ENCODE measurements at regions not wholly inside any gene's neighbourhood (a gene's known extent, or its start where the extent isn't known, plus 50 kb on each side); places are given as distances from the start of the nearest gene placed in this dataset.

- CTCF ChIA-PET (ENCODE audit: partially characterized antibody): interaction anchor here (0.6 to 3.9 kb wide), 28 partner anchors 9 to 403 kb away, joined by 3 to 15 read pairs (median 3); no protein-coding TSS in a partner anchor
- TF ChIP-seq POLR2A (IDR thresholded peaks at IDR 0.05; ENCODE audit: control extremely low read depth in 1 of 2, low read depth in 2 of 2, low read length in 2 of 2): peak; percentile 89 to 96
- no peak for TF ChIP-seq PHF8 (conservative IDR thresholded peaks at IDR 0.05; ENCODE audit: low read depth, low read length)
- TF ChIP-seq USF2 (IDR thresholded peaks at IDR 0.05; ENCODE audit: low read length): peak; percentile 77
- TF ChIP-seq GABPA (IDR thresholded peaks at IDR 0.05; ENCODE audit: borderline replicate concordance, insufficient read depth, low read length): no peak
- TF ChIP-seq JUN (IDR thresholded peaks at IDR 0.05; ENCODE audit: low read depth, low read length): 0 out of 2 replicates have a peak, but pooled peaks have one; percentile 26
- no peak for TF ChIP-seq EZH2 (IDR thresholded peaks at IDR 0.05; ENCODE audit: low read depth, low read length, severe bottlenecking)
- 0 out of 2 replicates have a peak, but pooled peaks have one; percentile 18 for TF ChIP-seq TCF12 (IDR thresholded peaks at IDR 0.05; ENCODE audit: low read depth, low read length)
- TF ChIP-seq NRF1 (IDR thresholded peaks at IDR 0.05; ENCODE audit: low read depth, low read length): no peak
- no peak for TF ChIP-seq RFX5 (IDR thresholded peaks at IDR 0.05; ENCODE audit: borderline replicate concordance, low read depth, low read length)
- TF ChIP-seq CTBP2 (IDR thresholded peaks at IDR 0.05; ENCODE audit: borderline replicate concordance, insufficient read depth, insufficient read length, low read length): peak; percentile 50
Observed at GRCh38 chr17:73820686-73821448, 176.6 kb upstream of the SDK2 start.

More at GRCh38 chr17:73820686-73821448, 176.6 kb upstream of the SDK2 start:
- 0 out of 2 replicates have a peak overlapping the region, but pooled peaks have one; percentile 18 for H2BK15ac ChIP-seq (ENCODE audit: low read length)
- H3K9ac ChIP-seq (replicated peaks in 1 of 4; ENCODE audit: extremely low read depth in 1 of 4, low read depth in 3 of 4, low read length in 3 of 4): no peak overlapping the region
- H4K5ac ChIP-seq (ENCODE audit: insufficient read length, low read depth, low read length): no peak overlapping the region
- peak overlapping the region; percentile 54 for H3K18ac ChIP-seq (ENCODE audit: extremely low read depth, low read length)
- peaks cover 0 to 28% (median 17%) of the 10 kb centered on the region in 4 experiments; a peak in 4 of 7 replicates for H3K27me3 ChIP-seq (replicated peaks in 1 of 4; ENCODE audit: control insufficient read depth in 3 of 4, extremely low read depth in 1 of 4, insufficient read depth in 3 of 4, low read length in 3 of 4)
- no peaks in the 10 kb centered on the region for H4K20me1 ChIP-seq (replicated peaks in 1 of 2; ENCODE audit: control insufficient read depth in 1 of 2, insufficient read depth in 2 of 2, low read length in 2 of 2)
- H3K4me2 ChIP-seq (ENCODE audit: insufficient read depth in 1 of 2, low read depth in 2 of 2, low read length in 2 of 2): peak overlapping the region; percentile 2 to 44; a peak in 2 of 4 replicates
- no peak overlapping the region for H3K23ac ChIP-seq (ENCODE audit: insufficient read length)
- POLR2A ChIA-PET (ENCODE audit: partially characterized antibody): interaction anchor here (0.7 to 2.6 kb wide), 14 partner anchors 9 to 398 kb away, joined by 3 to 7 read pairs (median 4); partner anchors contain the start of gene SDK2
- H4K8ac ChIP-seq (ENCODE audit: extremely low read depth, insufficient read depth, low read length): no peak overlapping the region
- H3K14ac ChIP-seq (ENCODE audit: insufficient read length): no peak overlapping the region
- H3K4ac ChIP-seq (replicated peaks; ENCODE audit: insufficient read length, low read depth, low read length): peak overlapping the region; percentile 50
- H3K56ac ChIP-seq (replicated peaks; ENCODE audit: insufficient read length, low read depth, low read length): no peak overlapping the region
- peaks cover 0 to 6% (median 2%) of the 10 kb centered on the region in 4 experiments; a peak in 4 of 7 replicates for H3K4me1 ChIP-seq (replicated peaks in 1 of 4; ENCODE audit: control insufficient read depth in 3 of 4, insufficient read depth in 4 of 4, low read length in 3 of 4)
- H2BK120ac ChIP-seq (replicated peaks; ENCODE audit: low read depth, low read length): peak overlapping the region; percentile 41
- no peaks in the 10 kb centered on the region for H3K23me2 ChIP-seq (ENCODE audit: low read depth, low read length)
- H4K91ac ChIP-seq (replicated peaks; ENCODE audit: insufficient read length, low read length): peak overlapping the region; percentile 37
- H3K9me3 ChIP-seq (ENCODE audit: insufficient read depth in 2 of 2, low read depth in 1 of 2, low read length in 1 of 2): peaks cover 15 to 23% of the 10 kb centered on the region in 2 experiments; a peak in 3 of 4 replicates
- WGBS, 2 experiments (ENCODE audit: extremely low coverage in 1 of 2, insufficient coverage in 1 of 2, insufficient read length in 1 of 2, insufficient replicate concordance in 2 of 2, low coverage in 1 of 2, low lambda C conversion rate in 2 of 2, missing lambda C conversion rate in 1 of 2): 26% methylated on average over 20 of the region's 20 CpGs; no CpG with 5 or more reads in 1 of the 2 experiments
- FAIRE-seq (peak; percentile 97), DNase-seq (ENCODE audit: low read depth in 1 of 2, low spot score in 2 of 2) (peak; percentile 57 to 77)
- peak overlapping the region; percentile 1; the same call in 1 of the 2 replicates for H2BK12ac ChIP-seq (ENCODE audit: low read depth, low read length)
- H3K79me1 ChIP-seq (ENCODE audit: low read depth, low read length): no peaks in the 10 kb centered on the region
- peak overlapping the region in 1 of 4 experiments; percentile 23; a peak in 1 of 8 replicates for H3K4me3 ChIP-seq (ENCODE audit: extremely low read depth in 1 of 4, insufficient read depth in 2 of 4, low read depth in 3 of 4, low read length in 4 of 4)
- H2BK5ac ChIP-seq (ENCODE audit: low read depth, low read length): peak overlapping the region; percentile 1; the same call in 1 of the 2 replicates
- H2AK5ac ChIP-seq (ENCODE audit: low read depth, low read length): no peak overlapping the region
- no peaks in the 10 kb centered on the region for H3K36me3 ChIP-seq (ENCODE audit: control insufficient read depth in 2 of 4, insufficient read depth in 4 of 4, low read length in 3 of 4)
- H2AFZ ChIP-seq (ENCODE audit: low read length): no peak overlapping the region
- peak overlapping the region; percentile 6; the same call in 1 of the 2 replicates for H2BK20ac ChIP-seq (ENCODE audit: low read length)
- no peaks in the 10 kb centered on the region for H3K79me2 ChIP-seq (ENCODE audit: control insufficient read depth in 1 of 2, insufficient read depth in 2 of 2, low read length in 2 of 2)
- H3K27ac ChIP-seq (ENCODE audit: low read depth, low read length): no peak overlapping the region
